Endothelial cell (in vitro differentiated cells): ENCODE measurements at regions not wholly inside any gene's neighbourhood (a gene's known extent, or its start where the extent isn't known, plus 50 kb on each side); places are given as distances from the start of the nearest gene placed in this dataset.

Source experiments
- DNase-seq: peaks from one replicate; pipeline ENCODE4 v3.0.0; 2021; ENCODE audit warnings: low spot score
- H3K27ac Mint-ChIP-seq: one replicate; pipeline ENCODE4 v1.8.0; 2021; ENCODE audit warnings: mixed read lengths, inconsistent platforms; ENCODE audit not compliant: unreplicated experiment
- H3K27me3 Mint-ChIP-seq: one replicate; pipeline ENCODE4 v1.8.0; 2021; ENCODE audit warnings: mild to moderate bottlenecking, moderate library complexity, mixed read lengths, inconsistent platforms; ENCODE audit not compliant: unreplicated experiment
- H3K36me3 Mint-ChIP-seq: one replicate; pipeline ENCODE4 v1.8.0; 2021; ENCODE audit warnings: mild to moderate bottlenecking, low read depth, mixed read lengths, inconsistent platforms; ENCODE audit not compliant: unreplicated experiment
- H3K4me1 Mint-ChIP-seq: one replicate; pipeline ENCODE4 v1.8.0; 2021; ENCODE audit warnings: mild to moderate bottlenecking, mixed read lengths, inconsistent platforms; ENCODE audit not compliant: unreplicated experiment
- H3K4me3 Mint-ChIP-seq: one replicate; pipeline ENCODE4 v1.8.0; 2021; ENCODE audit warnings: mild to moderate bottlenecking, mixed read lengths, inconsistent platforms; ENCODE audit not compliant: unreplicated experiment
- H3K9me3 Mint-ChIP-seq: one replicate; pipeline ENCODE4 v1.8.0; 2021; ENCODE audit warnings: mixed read lengths, inconsistent platforms; ENCODE audit not compliant: unreplicated experiment
- CTCF ChIP-seq: fragments of 200-600 bp; sonication (generic); IDR thresholded peaks from one replicate; pipeline ENCODE4 v1.5.0; 2021; ENCODE audit warnings: antibody characterized with exemption; ENCODE audit not compliant: unreplicated experiment

- Mint-ChIP-seq H3K27ac (no peak overlapping the region), H3K36me3 (no peaks in the 10 kb centered on the region), H3K9me3 (no peaks in the 10 kb centered on the region), H3K4me3 (no peak overlapping the region), H3K4me1 (no peaks in the 10 kb centered on the region), H3K27me3 (no peaks in the 10 kb centered on the region)
- no peak for DNase-seq
- no peak for TF ChIP-seq CTCF
Measured at GRCh38 chr3:28140664-28141063, 100.8 kb upstream of the CMC1 start.

GRCh38 chr3:28149960-28150359 is 91.5 kb upstream of the CMC1 start:
- TF ChIP-seq CTCF, result no peak
- DNase-seq, result no peak
- H3K27ac Mint-ChIP-seq, result no peak overlapping the region
- H3K36me3 Mint-ChIP-seq, result no peaks in the 10 kb centered on the region
- no peaks in the 10 kb centered on the region for H3K9me3 Mint-ChIP-seq
- H3K4me1 Mint-ChIP-seq, result peaks cover 3% of the 10 kb centered on the region
- no peak overlapping the region for H3K4me3 Mint-ChIP-seq
- no peaks in the 10 kb centered on the region for H3K27me3 Mint-ChIP-seq

GRCh38 chr3:28150465-28151206 is 90.8 kb upstream of the CMC1 start:
- DNase-seq, result no peak
- Mint-ChIP-seq H3K4me1 (peaks cover 3% of the 10 kb centered on the region), H3K27me3 (no peaks in the 10 kb centered on the region), H3K27ac (no peak overlapping the region), H3K9me3 (no peaks in the 10 kb centered on the region), H3K36me3 (no peaks in the 10 kb centered on the region), H3K4me3 (no peak overlapping the region)
- TF ChIP-seq CTCF, result no peak

GRCh38 chr3:28151207-28151550 is 90.2 kb upstream of the CMC1 start:
- Mint-ChIP-seq H3K9me3 (no peaks in the 10 kb centered on the region), H3K4me3 (no peak overlapping the region), H3K36me3 (no peaks in the 10 kb centered on the region), H3K27me3 (no peaks in the 10 kb centered on the region), H3K27ac (no peak overlapping the region), H3K4me1 (peaks cover 3% of the 10 kb centered on the region)
- no peak for DNase-seq
- no peak for TF ChIP-seq CTCF

- Mint-ChIP-seq H3K4me3 (no peak overlapping the region), H3K9me3 (no peaks in the 10 kb centered on the region), H3K27ac (no peak overlapping the region), H3K4me1 (no peaks in the 10 kb centered on the region), H3K27me3 (no peaks in the 10 kb centered on the region), H3K36me3 (no peaks in the 10 kb centered on the region)
- DNase-seq, result no peak
- no peak for TF ChIP-seq CTCF
Measured at GRCh38 chr3:28151608-28152228, 89.7 kb upstream of the CMC1 start.
